HG03045 (cell line): ENCODE measurements at regions not wholly inside any gene's neighbourhood (a gene's known extent, or its start where the extent isn't known, plus 50 kb on each side); places are given as distances from the start of the nearest gene placed in this dataset.
"Not testable (repeated sequence)": the region's sequence is repeated elsewhere in the genome, so short reads cannot be mapped to it uniquely, and the experiment has no call there.

Experiments
- ATAC-seq: cut with Tn5 transposase; IDR thresholded peaks from one replicate; pipeline ENCODE4 v1.9.1; 2021; ENCODE audit warnings: mild to moderate bottlenecking, moderate library complexity; ENCODE audit not compliant: unreplicated experiment

DNA sequence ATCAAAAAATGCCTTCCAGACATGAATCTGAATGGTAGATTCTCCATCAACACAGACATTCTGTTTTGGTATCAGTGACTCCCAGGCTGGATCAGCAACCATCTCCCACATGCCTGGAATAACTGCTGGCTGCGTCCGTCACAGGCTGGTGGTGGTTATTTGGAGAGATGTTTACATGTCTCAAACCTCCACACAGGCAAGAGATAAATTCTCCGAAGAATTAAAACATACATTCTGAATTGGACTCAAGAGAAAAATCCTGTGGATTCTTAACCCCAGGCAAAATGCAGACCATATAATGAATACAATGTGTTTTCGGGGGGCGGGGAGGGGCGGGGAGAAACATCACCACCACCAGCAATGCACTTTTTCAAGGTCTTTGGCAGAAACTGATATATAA, 108.2 kb downstream of the THBS2 start:
- no peak for ATAC-seq

DNA sequence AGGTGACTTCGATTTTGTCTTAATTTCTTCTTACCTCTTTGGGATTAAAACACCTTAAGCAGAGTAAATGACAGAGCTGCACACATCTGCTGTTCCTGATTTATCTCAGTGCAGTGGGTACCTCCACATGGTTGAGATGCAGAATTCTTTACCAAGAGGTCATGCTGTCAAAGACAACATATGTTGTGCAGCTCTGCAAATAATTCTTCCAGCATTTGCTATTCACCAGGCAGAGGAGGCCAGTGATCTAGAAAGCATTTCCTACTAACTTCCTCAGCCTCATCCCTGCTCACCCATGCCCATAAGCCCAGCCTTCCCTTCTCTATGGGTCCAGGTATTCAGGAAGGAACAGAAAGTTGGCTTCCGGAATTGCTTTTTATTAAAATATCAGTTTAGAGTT, 109.3 kb downstream of the THBS2 start:
- no peak for ATAC-seq

DNA sequence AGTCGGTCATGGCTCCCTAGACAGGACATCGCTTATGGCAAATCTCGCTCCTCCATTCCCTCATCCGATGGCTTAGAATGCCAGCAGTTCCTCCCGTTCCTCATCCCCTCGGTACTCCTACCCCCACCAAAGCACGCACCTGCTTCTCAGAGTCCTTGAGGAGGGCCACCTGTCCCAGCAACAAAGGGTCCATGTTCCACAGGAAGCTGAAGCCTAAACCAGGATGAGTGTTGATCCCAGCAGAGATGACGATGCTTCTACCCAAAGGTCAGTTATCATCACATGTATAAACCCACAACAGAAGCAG, 111.2 kb downstream of the THBS2 start:
- ATAC-seq: no peak

- ATAC-seq: no peak
Measured at GRCh38 chr6:169141671-169142537, 111.7 kb downstream of the THBS2 start.

DNA sequence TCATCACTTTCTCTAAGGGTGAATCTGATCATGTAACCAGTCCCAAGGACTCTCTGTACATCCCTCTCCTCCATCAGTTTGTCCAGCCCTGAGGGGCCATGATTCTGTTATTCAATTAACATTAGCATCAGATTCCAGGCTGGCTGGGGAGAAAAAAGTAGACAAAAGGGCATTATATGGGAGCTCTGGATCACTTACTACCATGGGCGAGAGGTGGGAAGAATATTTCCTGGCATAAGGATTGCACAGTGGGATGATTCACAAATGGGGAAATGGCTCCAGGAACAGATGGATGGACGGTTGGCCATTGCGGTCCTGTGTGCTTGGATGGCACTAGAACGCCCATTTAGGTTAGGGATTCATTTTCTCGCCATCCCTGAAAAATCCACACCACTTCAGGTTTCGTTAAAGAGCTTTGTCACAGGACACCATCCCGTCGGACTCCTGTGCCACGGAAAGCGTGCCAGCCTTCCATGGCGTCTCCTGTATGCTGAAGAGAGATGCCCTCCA, 112.6 kb downstream of the THBS2 start:
- no peak for ATAC-seq

- no peak for ATAC-seq
Measured at GRCh38 chr6:169139179-169139971, 114.3 kb downstream of the THBS2 start.

- ATAC-seq: no peak
Measured at GRCh38 chr6:169132352-169132940, 121.2 kb downstream of the THBS2 start.

- no peak for ATAC-seq
Measured at GRCh38 chr6:169131390-169131789, 122.3 kb downstream of the THBS2 start.

DNA sequence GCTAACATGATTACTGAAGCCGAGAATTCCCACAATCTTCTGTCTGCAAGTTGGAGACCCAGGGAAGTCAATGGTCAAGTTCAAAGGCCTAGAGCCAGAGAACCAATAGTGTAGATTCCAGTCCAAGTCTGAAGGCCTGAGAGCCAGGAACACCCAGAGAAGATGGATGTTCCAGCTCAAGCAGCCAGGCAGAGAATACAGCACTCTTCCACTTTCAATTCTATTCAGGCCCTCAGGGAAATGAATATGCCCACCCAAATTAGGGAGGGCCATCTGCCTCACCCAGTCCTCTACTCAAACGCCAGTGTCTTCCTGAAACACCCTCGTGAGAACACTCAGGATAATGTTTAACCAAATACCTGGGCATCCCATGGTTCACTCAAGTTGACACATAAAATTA, 123.5 kb downstream of the THBS2 start:
- no peak for ATAC-seq

- ATAC-seq: no peak
Measured at GRCh38 chr6:169121013-169121412, 132.6 kb downstream of the THBS2 start.

GRCh38 chr6:169119669-169120068, 134.0 kb downstream of the THBS2 start:
- no peak for ATAC-seq

DNA sequence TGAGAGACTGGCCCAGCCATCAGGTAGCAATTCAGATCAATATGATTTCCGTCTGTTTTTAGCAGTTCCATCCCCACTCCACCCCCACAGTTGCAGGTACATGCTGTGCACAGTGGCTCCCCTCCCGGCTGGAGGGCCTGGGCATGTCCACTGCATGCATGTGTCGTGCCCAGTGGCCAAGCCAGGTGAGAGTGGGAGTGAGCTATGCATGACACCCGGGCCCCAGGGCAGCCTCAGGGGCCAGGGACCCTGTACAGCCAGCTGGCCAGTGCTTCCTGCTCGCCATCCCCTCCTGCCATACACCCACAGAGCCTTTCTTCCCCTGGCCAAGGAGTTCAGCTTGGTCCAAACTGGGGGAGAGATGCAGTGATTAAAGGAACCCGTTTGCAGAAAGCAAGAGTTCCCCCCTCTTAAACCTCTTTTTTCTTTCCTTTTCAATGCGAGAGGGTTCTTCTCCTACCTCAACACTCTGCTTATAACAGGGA, 135.3 kb downstream of the THBS2 start:
- no peak for ATAC-seq

DNA sequence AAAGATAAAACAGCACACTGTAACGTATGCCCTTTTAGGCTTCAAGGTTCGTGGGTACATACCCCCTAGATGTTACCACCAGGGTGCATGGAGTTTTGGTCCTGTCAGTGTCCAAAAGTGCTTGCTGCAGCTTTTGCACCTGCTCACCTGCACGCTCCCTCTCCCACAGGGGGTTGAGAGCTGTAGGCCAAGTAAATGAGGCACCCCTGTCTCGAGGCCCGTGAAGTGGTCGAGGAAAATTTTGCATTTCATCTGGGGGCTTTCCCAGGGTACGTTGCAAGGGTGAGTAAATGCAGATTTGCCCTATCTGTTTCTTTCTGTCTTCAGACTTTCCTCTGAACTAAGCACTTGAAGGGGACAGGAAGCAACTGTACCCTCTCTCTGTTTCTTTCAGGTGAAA, 136.0 kb downstream of the THBS2 start:
- no peak for ATAC-seq

DNA sequence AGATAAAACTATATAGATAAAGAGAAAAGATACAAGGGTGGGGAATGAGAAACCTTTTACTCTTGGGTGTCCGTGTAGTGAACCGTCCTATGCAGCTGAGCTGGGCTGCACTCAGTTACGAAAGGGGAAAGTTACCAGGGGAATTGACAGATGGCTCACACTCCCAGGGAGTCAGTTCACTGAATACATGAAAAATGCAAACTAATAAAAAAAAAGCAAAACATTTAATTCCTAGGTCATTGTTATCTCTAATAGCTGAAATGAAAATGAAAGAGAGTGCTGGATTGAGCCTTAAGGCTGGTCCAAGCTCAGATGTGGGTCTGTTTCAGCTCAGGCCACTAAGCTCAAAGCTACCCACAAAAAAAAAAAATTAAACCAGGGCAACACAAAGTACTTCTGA, 138.0 kb downstream of the THBS2 start:
- peak; percentile 34 for ATAC-seq

GRCh38 chr6:169114632-169115031, 139.0 kb downstream of the THBS2 start:
- ATAC-seq: not testable (repeated sequence)

- peak; percentile 93 for ATAC-seq
Measured at GRCh38 chr6:169112483-169113320, 140.9 kb downstream of the THBS2 start.

DNA sequence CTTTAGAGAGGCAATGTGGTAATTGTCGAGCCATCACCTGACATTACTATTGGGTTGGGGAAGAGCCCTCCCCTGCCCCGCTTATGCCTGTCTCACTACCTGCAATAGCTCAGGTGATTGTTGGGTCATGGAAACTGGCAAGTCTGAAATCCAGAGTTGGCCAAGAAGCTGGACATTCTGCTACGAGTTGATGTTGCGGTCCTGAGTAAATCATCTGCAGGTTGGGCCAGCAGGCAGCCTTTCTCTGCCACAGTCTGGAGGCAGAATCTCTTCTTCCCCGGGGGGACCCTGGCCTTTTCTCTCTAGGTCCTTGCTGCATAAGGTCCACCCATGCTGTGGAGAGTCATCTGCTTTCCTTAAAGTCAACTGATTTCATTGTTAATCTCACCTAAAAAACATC, 142.4 kb downstream of the THBS2 start:
- ATAC-seq: no peak

GRCh38 chr6:169109411-169110220, 144.0 kb downstream of the THBS2 start:
- ATAC-seq: no peak

- no peak for ATAC-seq
Measured at GRCh38 chr6:169108753-169109152, 144.9 kb downstream of the THBS2 start.

- ATAC-seq: no peak
Measured at GRCh38 chr6:169106176-169106575, 147.5 kb downstream of the THBS2 start.
